IMR-90 (cell line): ENCODE measurements at regions not wholly inside any gene's neighbourhood (a gene's known extent, or its start where the extent isn't known, plus 50 kb on each side); places are given as distances from the start of the nearest gene placed in this dataset.

Source experiments
- ATAC-seq: fragments of 200-7000 bp; cut with Tn5 transposase; 2 replicates; pipeline ENCODE4 v1.9.1; 2020; ENCODE audit warnings: low read depth, mild to moderate bottlenecking, moderate library complexity
- BruUV-seq: library from RNA; stranded (reverse); fragments of 400-500 nt; replicated peaks from 2 replicates; lab custom pipeline; 2021; lab: Mats Ljungman, UMichigan
- CTCF ChIA-PET: fragments of 300-600 bp; formaldehyde crosslinking; extraction: SDS; loops from one replicate; lab custom pipeline; 2021; ENCODE audit warnings: antibody characterized with exemption; lab: Yijun Ruan, JAX
- POLR2A ChIA-PET: fragments of 300-600 bp; sonication (Branson Sonifier 250); formaldehyde crosslinking; loops from one replicate; lab custom pipeline; 2022; ENCODE audit warnings: antibody characterized with exemption; ENCODE audit not compliant: unreplicated experiment; lab: Charles Lee
- DNase-seq: peaks from one replicate; pipeline ENCODE4 v3.0.0; 2013
- H2AFZ ChIP-seq: replicated peaks from 2 replicates; pipeline ENCODE3; 2013; ENCODE audit warnings: low read length, mild to moderate bottlenecking; ENCODE audit not compliant: poor library complexity
- H2AK5ac ChIP-seq: 2 replicates; pipeline ENCODE4 v1.6.1; 2013; ENCODE audit warnings: low read depth, low read length, inconsistent platforms
- H2AK9ac ChIP-seq: replicated peaks from 2 replicates; pipeline ENCODE3; 2013; ENCODE audit warnings: mild to moderate bottlenecking, low read depth, low read length, moderate library complexity; ENCODE audit not compliant: poor library complexity
- H2BK120ac ChIP-seq: 2 replicates; pipeline ENCODE4 v1.6.1; 2013; ENCODE audit warnings: low read depth, low read length, inconsistent platforms
- H2BK15ac ChIP-seq: 3 replicates; pipeline ENCODE4 v1.6.1; 2013; ENCODE audit warnings: low read depth, low read length, inconsistent platforms
- H2BK20ac ChIP-seq: 2 replicates; pipeline ENCODE4 v1.6.1; 2013; ENCODE audit warnings: low read depth, mild to moderate bottlenecking, inconsistent platforms, low read length, moderate library complexity
- H2BK5ac ChIP-seq: 2 replicates; pipeline ENCODE4 v1.6.1; 2013; ENCODE audit warnings: mild to moderate bottlenecking, low read depth, low read length, inconsistent platforms; ENCODE audit not compliant: poor library complexity, severe bottlenecking
- H3K14ac ChIP-seq: replicated peaks from 2 replicates; pipeline ENCODE4 v1.6.1; 2013; ENCODE audit warnings: low read depth, low read length, inconsistent platforms
- H3K18ac ChIP-seq: 2 replicates; pipeline ENCODE4 v1.6.1; 2013; ENCODE audit warnings: low read depth, low read length, control low read depth
- H3K23ac ChIP-seq: 2 replicates; pipeline ENCODE4 v1.6.1; 2013; ENCODE audit warnings: low read depth, low read length, inconsistent platforms
- H3K27ac ChIP-seq: 2 replicates; pipeline ENCODE4 v1.5.1; 2013; ENCODE audit warnings: mild to moderate bottlenecking, control low read depth, low read length; ENCODE audit not compliant: insufficient read depth
- H3K27me3 ChIP-seq: 2 replicates; pipeline ENCODE4 v1.6.1; 2013; ENCODE audit warnings: low read length; ENCODE audit not compliant: control insufficient read depth, insufficient read depth
- H3K36me3 ChIP-seq: 2 replicates; pipeline ENCODE4 v1.6.1; 2013; ENCODE audit warnings: low read length, mixed read lengths; ENCODE audit not compliant: control insufficient read depth, insufficient read depth
- H3K4ac ChIP-seq: 2 replicates; pipeline ENCODE4 v1.6.1; 2013; ENCODE audit warnings: low read depth, low read length, inconsistent platforms
- H3K4me1 ChIP-seq: 2 replicates; pipeline ENCODE4 v1.6.1; 2013; ENCODE audit warnings: low read length, mixed read lengths; ENCODE audit not compliant: control insufficient read depth, insufficient read depth
- H3K4me2 ChIP-seq: 2 replicates; pipeline ENCODE4 v1.6.1; 2013; ENCODE audit warnings: low read depth, mild to moderate bottlenecking, control low read depth, low read length, moderate library complexity
- H3K4me3 ChIP-seq: 2 replicates; pipeline ENCODE4 v1.5.1; 2013; ENCODE audit warnings: low read depth, mild to moderate bottlenecking, control low read depth, low read length, moderate library complexity; ENCODE audit not compliant: insufficient read depth
- H3K56ac ChIP-seq: 2 replicates; pipeline ENCODE4 v1.6.1; 2013; ENCODE audit warnings: low read length, inconsistent platforms; ENCODE audit not compliant: insufficient read depth; ENCODE audit errors: extremely low read depth
- H3K79me1 ChIP-seq, 2 experiments: 2 replicates each; pipeline ENCODE4 v1.6.1; 2013; ENCODE audit warnings: low read length in 2 of 2, inconsistent platforms in 1 of 2, low read depth in 1 of 2
- H3K9ac ChIP-seq: 2 replicates; pipeline ENCODE4 v1.6.1; 2013; ENCODE audit warnings: low read depth, low read length, control low read depth
- H3K9me1 ChIP-seq: 2 replicates; pipeline ENCODE4 v1.6.1; 2013; ENCODE audit warnings: low read length, inconsistent platforms; ENCODE audit not compliant: insufficient read depth
- H3K9me3 ChIP-seq: 2 replicates; pipeline ENCODE4 v1.6.1; 2013; ENCODE audit warnings: low read length; ENCODE audit not compliant: control insufficient read depth, insufficient read depth
- H4K20me1 ChIP-seq: 2 replicates; pipeline ENCODE4 v1.6.1; 2013; ENCODE audit warnings: low read length, inconsistent platforms; ENCODE audit not compliant: insufficient read depth
- H4K5ac ChIP-seq: 2 replicates; pipeline ENCODE4 v1.6.1; 2013; ENCODE audit warnings: mild to moderate bottlenecking, low read depth, low read length, control low read depth
- H4K8ac ChIP-seq, 2 experiments: 2 replicates each; pipeline ENCODE4 v1.6.1; 2013; ENCODE audit warnings: low read depth in 2 of 2, low read length in 2 of 2, control low read depth in 1 of 2, inconsistent platforms in 1 of 2
- H4K91ac ChIP-seq: 2 replicates; pipeline ENCODE4 v1.6.1; 2013; ENCODE audit warnings: low read depth, low read length, inconsistent platforms; ENCODE audit not compliant: insufficient read depth
- CEBPB ChIP-seq: IDR thresholded peaks from 2 replicates; pipeline ENCODE4 v1.6.1; 2012; ENCODE audit warnings: low read depth, low read length, improper control_type of control experiment
- CHD1 ChIP-seq: IDR thresholded peaks from 2 replicates; pipeline ENCODE4 v1.6.1; 2012; ENCODE audit warnings: low read depth, low read length, improper control_type of control experiment
- CTCF ChIP-seq: conservative IDR thresholded peaks from 2 replicates; pipeline ENCODE4 v1.5.1; 2012; ENCODE audit warnings: mild to moderate bottlenecking, low read depth, low read length, improper control_type of control experiment
- FOS ChIP-seq: fragments of 150-350 bp; IDR thresholded peaks from 2 replicates; pipeline ENCODE4 v1.6.1; 2016; ENCODE audit warnings: low read depth, low read length
- MAFK ChIP-seq: IDR thresholded peaks from 2 replicates; pipeline ENCODE4 v1.6.1; 2012; ENCODE audit warnings: low read depth, low read length, improper control_type of control experiment
- MAZ ChIP-seq: IDR thresholded peaks from 2 replicates; pipeline ENCODE4 v1.6.1; 2012; ENCODE audit warnings: low read depth, mild to moderate bottlenecking, low read length, improper control_type of control experiment, moderate library complexity, borderline replicate concordance
- MXI1 ChIP-seq: IDR thresholded peaks from 2 replicates; pipeline ENCODE4 v1.6.1; 2012; ENCODE audit warnings: low read depth, mild to moderate bottlenecking, low read length, moderate library complexity, borderline replicate concordance
- RAD21 ChIP-seq: IDR thresholded peaks from 2 replicates; pipeline ENCODE4 v1.6.1; 2012; ENCODE audit warnings: low read length, improper control_type of control experiment
- RFX5 ChIP-seq: IDR thresholded peaks from 2 replicates; pipeline ENCODE4 v1.8.0; 2012; ENCODE audit warnings: low read depth, mild to moderate bottlenecking, low read length, moderate library complexity
- USF2 ChIP-seq: fragments of 150-350 bp; IDR thresholded peaks from 2 replicates; pipeline ENCODE4 v1.6.1; 2017; ENCODE audit warnings: mild to moderate bottlenecking, antibody characterized with exemption, low read length, low read depth
- WGBS, 2 experiments: methylation state at CpG; one replicate each; pipeline versions ENCODE4 v1.1.5 to v1.1.7; 2013; ENCODE audit warnings: missing lambda C conversion rate in 2 of 2; ENCODE audit not compliant: insufficient read length in 1 of 2; ENCODE audit errors: extremely low coverage in 2 of 2; 5-methylcytosine and 5-hydroxymethylcytosine counted together
- dilution Hi-C: fragments of 300-500 bp; cut with HindIII; formaldehyde crosslinking; loops from one replicate; pipeline ENCODE4 v1.14.3; 2018; ENCODE audit warnings: low sequenced_read_pairs; ENCODE audit not compliant: unreplicated experiment
- in situ Hi-C: fragments of 300-500 bp; cut with MboI; formaldehyde crosslinking; loops from 3 replicates; pipeline ENCODE4 v1.14.3; 2019; ENCODE audit warnings: low sequenced_read_pairs, inconsistent platforms, mixed read lengths
- intact Hi-C: fragments of 100-400 bp; cut with micrococcal nuclease; formaldehyde crosslinking; loops from 2 replicates; pipeline ENCODE4 v1.10.0; 2022

- H3K56ac ChIP-seq = no peak overlapping the region
- H3K4me2 ChIP-seq = no peak overlapping the region
- TF ChIP-seq RFX5 (no peak), USF2 (no peak), CEBPB (no peak), MAZ (no peak), CTCF (no peak), MXI1 (no peak), CHD1 (no peak), FOS (no peak), MAFK (no peak), RAD21 (no peak)
- dilution Hi-C loops (no loop called here), in situ Hi-C loops (no loop called here), intact Hi-C loops (no loop called here)
- ATAC-seq (no peak), DNase-seq (no peak)
- H2BK120ac ChIP-seq = no peak overlapping the region
- H3K9me1 ChIP-seq = no peaks in the 10 kb centered on the region
- H3K79me1 ChIP-seq = no peaks in the 10 kb centered on the region
- no peak overlapping the region for H2BK15ac ChIP-seq
- H3K4ac ChIP-seq = no peak overlapping the region
- H2AFZ ChIP-seq = no peak overlapping the region
- no peak overlapping the region for H2AK9ac ChIP-seq
- no peak overlapping the region for H2AK5ac ChIP-seq
- no peak overlapping the region for H4K5ac ChIP-seq
- H3K23ac ChIP-seq = no peak overlapping the region
- H3K4me3 ChIP-seq = no peak overlapping the region
- WGBS, 2 experiments = 27% methylated on average over 2 of the region's 3 CpGs; no CpG with 5 or more reads in 1 of the 2 experiments
- H3K18ac ChIP-seq = no peak overlapping the region
- no TSS peak for BruUV-seq
- no peaks in the 10 kb centered on the region for H3K4me1 ChIP-seq
- H4K8ac ChIP-seq = no peak overlapping the region
- no peaks in the 10 kb centered on the region for H3K27me3 ChIP-seq
- no peak overlapping the region for H4K91ac ChIP-seq
- no peaks in the 10 kb centered on the region for H3K36me3 ChIP-seq
- H2BK5ac ChIP-seq = no peak overlapping the region
- POLR2A ChIA-PET = no interaction called here
- CTCF ChIA-PET = no interaction called here
- H3K9ac ChIP-seq = no peak overlapping the region
- no peaks in the 10 kb centered on the region; the same call in 1 of the 2 replicates for H3K9me3 ChIP-seq
- no peak overlapping the region for H3K14ac ChIP-seq
- no peak overlapping the region for H2BK20ac ChIP-seq
- no peak overlapping the region for H3K27ac ChIP-seq
- H4K20me1 ChIP-seq = no peaks in the 10 kb centered on the region
Measured at GRCh38 chr10:64211466-64211865, 690.3 kb downstream of the REEP3 start.
